ENCODE measurements at regions not wholly inside any gene's neighbourhood (a gene's known extent, or its start where the extent isn't known, plus 50 kb on each side); places are given as distances from the start of the nearest gene placed in this dataset.
"Not testable (repeated sequence)": the region's sequence is repeated elsewhere in the genome, so short reads cannot be mapped to it uniquely, and the experiment has no call there.

DNA sequence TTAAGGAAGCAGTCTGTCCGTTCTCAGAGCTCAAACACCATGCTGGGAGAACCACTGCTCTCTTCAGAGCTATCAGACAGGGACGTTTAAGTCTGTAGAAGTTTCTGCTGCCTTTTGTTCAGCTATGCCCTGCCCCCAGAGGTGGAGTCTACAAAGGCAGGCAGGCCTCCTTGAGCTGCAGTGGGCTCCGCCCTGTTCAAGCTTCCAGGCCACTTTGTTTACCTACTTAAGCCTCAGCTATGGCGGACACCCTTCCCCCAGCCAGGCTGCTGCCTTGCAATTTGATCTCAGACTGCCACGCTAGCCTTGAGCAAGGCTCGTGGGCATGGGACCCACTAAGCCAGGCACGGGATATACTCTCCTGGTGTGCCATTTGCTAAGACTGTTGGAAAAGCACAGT, 180.7 kb upstream of the TMEM196 start:
- DNase-seq (ENCODE audit: low spot score), result not testable (repeated sequence)

- not testable (repeated sequence) for DNase-seq (ENCODE audit: low spot score)
Measured at GRCh38 chr7:19953411-19953810, 180.0 kb upstream of the TMEM196 start.

GRCh38 chr7:19948160-19948559, 174.7 kb upstream of the TMEM196 start:
- DNase-seq (ENCODE audit: low spot score), result no peak

DNA sequence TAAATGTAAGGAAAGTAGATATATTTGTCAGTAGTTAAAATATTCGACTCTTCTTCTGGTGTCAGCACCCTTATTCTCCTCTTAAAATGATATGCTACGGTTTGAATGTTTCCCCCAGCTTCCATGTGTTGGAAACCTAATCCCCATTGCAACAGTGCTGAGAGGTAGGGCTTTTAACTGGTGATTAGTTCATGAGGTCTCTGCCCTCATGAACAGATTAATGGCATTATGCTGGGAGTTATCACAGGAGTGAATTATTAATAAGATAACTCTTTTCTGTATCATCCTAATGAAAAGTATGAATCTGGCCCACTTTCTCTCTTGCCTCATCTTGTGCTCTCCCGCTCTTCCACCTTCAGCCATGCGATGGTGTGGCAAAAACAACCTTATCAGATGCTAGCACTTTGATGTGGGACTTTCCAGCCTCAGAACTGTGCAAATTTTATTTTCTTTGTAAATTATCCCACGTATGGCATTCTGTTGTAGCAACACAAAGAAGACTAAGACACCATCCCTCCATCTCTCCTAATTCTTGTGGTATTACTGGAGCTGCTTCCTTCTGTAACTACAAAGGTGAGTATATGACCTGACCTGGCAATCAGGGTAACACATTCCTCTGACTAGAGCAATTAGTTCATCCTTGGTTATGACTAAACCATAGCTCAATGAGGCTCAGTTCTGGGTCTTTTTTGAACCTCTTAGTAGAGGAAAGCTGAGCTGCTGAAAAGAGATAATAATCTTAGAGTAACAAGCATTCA, 171.1 kb upstream of the TMEM196 start:
- no peak for DNase-seq (ENCODE audit: low spot score)

DNA sequence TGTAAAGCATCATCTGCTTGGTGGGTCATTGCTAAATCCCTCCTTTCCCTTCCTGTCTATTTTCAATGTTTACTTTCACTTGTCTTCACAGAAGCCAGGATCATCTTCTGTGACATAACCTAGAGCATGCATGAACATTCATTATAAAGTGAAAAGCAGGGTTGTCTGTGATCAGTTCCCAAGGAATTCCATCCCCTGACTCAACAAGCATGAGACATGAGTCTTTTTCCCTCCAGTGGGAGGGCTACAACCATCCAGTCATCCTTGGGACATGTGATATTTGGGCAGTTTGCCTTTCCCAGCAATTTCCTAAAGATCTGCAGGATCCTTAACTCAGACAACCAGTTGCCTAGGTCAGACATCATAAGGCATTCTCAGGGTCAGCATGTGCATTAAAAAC, 166.3 kb upstream of the TMEM196 start:
- DNase-seq (ENCODE audit: low spot score), result peak; percentile 83

DNA sequence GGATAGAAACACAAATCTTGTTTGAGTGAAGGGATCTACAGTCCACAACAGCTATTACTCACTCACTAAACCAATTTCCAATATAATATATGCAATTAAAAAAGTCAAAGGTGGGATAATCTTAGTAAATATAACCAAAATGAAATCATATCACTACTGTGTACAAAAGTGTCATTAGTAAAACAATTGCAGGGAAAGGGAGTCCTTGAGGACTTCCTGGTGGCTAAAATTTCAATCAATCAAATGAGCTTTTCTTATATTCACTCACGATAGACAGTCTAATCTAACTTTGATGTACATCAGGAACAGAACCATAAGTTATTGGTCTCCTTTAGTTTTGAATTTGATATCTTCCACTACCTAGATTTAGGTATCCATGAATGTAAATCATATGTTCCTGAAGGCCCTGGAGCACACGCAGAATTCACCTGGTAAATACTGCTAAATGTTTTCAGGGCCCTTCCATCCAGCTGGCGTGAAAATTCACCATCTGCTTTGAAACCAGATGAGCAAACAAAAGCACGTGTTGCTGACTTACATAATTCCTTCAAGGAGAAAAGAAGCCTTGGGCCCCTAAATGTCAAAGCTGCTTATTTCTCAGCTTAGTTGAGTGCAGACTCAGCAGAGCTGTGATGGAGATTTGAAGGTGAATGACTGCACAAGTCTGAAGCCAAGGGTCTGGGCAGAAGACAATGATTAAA, 159.3 kb upstream of the TMEM196 start:
- no peak for DNase-seq (ENCODE audit: low spot score)

DNA sequence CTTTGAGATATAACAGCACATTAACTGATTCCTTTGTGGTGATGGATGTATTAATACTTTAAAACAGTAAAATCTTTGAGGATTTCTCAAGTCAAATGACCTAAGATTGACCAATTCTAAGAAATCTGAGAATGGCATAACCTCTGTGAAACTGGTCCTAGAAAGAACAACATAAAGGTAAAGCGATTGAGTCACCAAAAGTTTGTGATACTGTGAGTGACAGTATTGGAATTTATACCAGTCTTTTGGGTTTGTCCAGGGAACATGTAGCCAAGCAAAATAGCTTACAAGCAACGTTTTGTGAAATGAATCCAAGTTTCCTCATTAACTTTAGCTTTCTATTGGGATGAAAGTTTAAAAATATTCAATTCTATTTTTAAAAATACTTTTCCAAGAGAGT, 157.4 kb upstream of the TMEM196 start:
- no peak for DNase-seq (ENCODE audit: low spot score)

DNA sequence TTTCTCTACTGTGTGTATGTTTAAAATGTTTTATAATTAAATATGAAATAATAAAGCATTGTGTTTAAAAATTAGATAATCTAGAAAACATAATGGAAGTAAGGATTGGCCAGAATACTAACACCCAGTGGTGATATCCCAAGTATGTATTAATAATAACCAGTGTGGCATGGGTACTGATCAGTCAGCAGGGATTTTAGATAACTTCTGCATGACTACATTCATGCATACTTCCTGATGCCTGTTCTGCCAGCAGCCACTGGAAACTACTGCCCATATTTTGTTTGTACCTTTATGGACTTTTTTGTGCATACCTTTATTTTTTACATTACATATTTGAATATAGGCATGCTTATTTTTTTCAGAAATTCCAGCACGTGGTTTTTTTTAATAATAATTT, 156.6 kb upstream of the TMEM196 start:
- no peak for DNase-seq (ENCODE audit: low spot score)

DNA sequence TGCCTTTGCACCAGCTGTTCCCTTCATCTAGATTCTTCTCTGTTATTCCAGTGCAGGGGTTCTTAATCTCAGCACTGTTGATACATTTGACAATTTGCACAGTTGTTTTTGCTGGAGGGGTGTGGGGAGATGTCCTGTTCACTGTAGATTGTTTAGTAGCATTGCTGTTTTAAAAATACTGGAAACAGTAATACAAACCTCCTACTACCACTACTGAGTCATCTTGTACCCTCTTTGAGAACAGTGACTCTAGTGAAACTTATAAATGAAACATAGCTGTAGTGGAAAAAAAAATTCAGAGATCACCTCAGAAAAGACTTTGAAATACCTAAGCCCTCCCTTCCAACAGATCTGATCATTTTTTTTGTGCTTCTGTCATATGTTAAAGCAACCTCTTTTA, 154.8 kb upstream of the TMEM196 start:
- DNase-seq (ENCODE audit: low spot score), result no peak

GRCh38 chr7:19920705-19921104, 147.3 kb upstream of the TMEM196 start:
- no peak for DNase-seq (ENCODE audit: low spot score)

GRCh38 chr7:19920166-19920565, 146.7 kb upstream of the TMEM196 start:
- peak; percentile 24 for DNase-seq (ENCODE audit: low spot score)

GRCh38 chr7:19919261-19920095, 146.1 kb upstream of the TMEM196 start:
- DNase-seq (ENCODE audit: low spot score), result no peak

- no peak for DNase-seq (ENCODE audit: low spot score)
Measured at GRCh38 chr7:19916046-19916445, 142.6 kb upstream of the TMEM196 start.

- no peak for DNase-seq (ENCODE audit: low spot score)
Measured at GRCh38 chr7:19915596-19915995, 142.2 kb upstream of the TMEM196 start.

DNA sequence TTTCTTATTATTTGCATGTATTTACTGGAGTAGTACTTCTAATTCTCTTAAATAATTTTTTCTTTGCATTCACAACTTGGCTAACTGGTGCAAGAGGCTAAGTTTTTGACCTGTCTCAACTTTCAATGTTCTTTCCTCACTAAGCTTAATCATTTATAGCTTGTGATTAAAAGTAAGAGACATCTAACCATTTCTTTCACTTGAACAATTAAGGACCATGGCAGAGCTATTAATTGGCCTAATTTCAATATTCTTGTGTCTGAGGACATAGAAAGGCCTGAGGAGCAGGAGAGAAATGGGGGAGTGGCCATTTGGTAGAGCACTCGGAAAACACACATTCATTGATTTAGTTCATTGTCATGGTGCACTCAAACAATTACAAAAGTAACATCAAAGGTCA, 141.4 kb upstream of the TMEM196 start:
- no peak for DNase-seq (ENCODE audit: low spot score)

- DNase-seq (ENCODE audit: low spot score), result no peak
Measured at GRCh38 chr7:19900118-19900517, 126.7 kb upstream of the TMEM196 start.

- DNase-seq (ENCODE audit: low spot score), result peak; percentile 65
Measured at GRCh38 chr7:19899529-19899928, 126.1 kb upstream of the TMEM196 start.

GRCh38 chr7:19882893-19883292, 109.5 kb upstream of the TMEM196 start:
- DNase-seq (ENCODE audit: low spot score), result not testable (repeated sequence)

DNA sequence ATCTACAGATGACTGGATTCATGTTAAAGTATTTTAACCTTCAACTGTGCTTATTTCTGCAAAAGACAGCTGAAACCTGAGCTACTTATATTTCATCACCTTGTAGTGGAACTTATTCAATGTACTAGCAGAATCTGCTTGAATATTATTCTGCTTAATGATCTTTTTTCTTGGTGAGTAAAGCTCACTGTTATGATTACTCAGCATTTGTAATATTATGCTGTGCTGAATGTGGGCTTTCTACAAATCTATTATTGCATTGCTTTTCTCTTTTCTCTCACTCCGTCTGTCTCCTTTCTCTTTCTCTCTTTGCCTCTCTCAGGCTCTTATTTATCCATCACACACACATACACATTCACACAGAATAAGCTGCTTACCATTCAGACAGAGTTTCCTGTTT, 98.7 kb upstream of the TMEM196 start:
- no peak for DNase-seq (ENCODE audit: low spot score)

DNA sequence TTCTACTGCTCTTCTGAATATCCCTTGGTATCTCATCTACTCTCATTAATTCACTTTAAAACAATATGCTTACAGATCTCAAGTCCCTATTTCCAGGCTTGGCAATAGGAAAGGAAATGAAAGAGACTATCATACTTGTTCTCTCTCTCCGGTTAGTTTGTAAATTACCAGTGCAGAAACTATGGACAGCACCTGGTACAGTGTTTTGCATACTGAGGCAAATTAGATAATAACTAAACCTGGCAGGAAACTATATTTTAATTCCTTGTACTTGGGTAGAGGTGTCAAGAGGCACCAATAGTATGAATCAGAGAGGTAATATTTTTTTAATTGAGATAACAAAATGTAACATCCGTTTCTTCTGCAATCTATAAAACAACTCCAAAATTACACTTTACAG, 97.7 kb upstream of the TMEM196 start:
- no peak for DNase-seq (ENCODE audit: low spot score)

GRCh38 chr7:19869979-19870378, 96.6 kb upstream of the TMEM196 start:
- DNase-seq (ENCODE audit: low spot score), result no peak

DNA sequence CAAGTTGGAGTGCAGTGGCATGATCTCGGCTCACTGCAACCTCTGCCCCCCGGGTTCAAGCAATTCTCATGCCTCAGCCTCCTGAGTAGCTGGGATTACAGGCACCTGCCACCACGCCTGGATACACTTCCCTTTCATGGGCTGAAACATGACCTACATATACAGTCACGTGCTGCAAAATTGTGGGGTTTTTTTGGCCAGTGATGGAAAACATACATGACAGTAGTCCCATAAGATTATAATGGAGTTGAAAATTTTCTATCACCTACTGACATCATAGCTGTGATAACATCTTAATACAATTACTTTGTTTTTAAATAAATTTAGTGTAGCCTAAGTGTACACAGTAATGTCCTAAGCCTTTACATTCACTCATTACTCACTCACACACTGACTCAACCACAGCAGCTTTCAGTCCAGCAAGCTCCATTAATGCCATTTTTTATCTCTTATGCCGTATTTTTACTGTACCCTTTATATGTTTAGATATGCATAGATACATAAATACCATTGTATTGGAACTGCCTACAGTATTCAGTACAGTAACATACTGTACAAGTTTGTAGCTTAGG, 79.9 kb upstream of the TMEM196 start:
- DNase-seq (ENCODE audit: low spot score), result no peak
